T-cell (primary cell): ENCODE measurements at regions not wholly inside any gene's neighbourhood (a gene's known extent, or its start where the extent isn't known, plus 50 kb on each side); places are given as distances from the start of the nearest gene placed in this dataset.

Experiments
- ATAC-seq, 4 experiments: fragments of 200-7000 bp in 3 of 4; fragments of 150-1000 bp in 1 of 4; cut with Tn5 transposase; replicated peaks in 1 of 4; 1 replicate in 3 of 4; 2 replicates in 1 of 4; pipeline ENCODE4 v1.10.0; 2021; ENCODE audit warnings: moderate library complexity in 3 of 4, mild to moderate bottlenecking in 2 of 4, moderate number of reproducible peaks in 1 of 4
- CTCF ChIA-PET, 2 donors: fragments of 300-600 bp; sonication (Branson Sonifier 250); formaldehyde crosslinking; loops; one replicate each; lab custom pipeline; 2022; ENCODE audit warnings: antibody characterized with exemption in 2 of 2; lab: Charles Lee
- POLR2A ChIA-PET, 2 donors: fragments of 300-600 bp; sonication (Branson Sonifier 250); formaldehyde crosslinking; loops; one replicate each; lab custom pipeline; 2022; ENCODE audit warnings: antibody characterized with exemption in 2 of 2; lab: Charles Lee
- DNase-seq, 35 experiments: peaks; one replicate each; pipeline versions ENCODE4 v3.0.0 to v3.0.0-alpha.2; 2013 to 2023
- H3K27ac ChIP-seq: one replicate; pipeline ENCODE4 v1.5.1; 2013; ENCODE audit warnings: low read length
- H3K27me3 ChIP-seq, 2 experiments: replicated peaks in 1 of 2; 1 replicate in 1 of 2; 2 replicates in 1 of 2; pipeline versions ENCODE4 v1.6.1 to v1.7.0; 2013; ENCODE audit warnings: low read length in 1 of 2, mixed read lengths in 1 of 2; ENCODE audit not compliant: control insufficient read depth in 2 of 2, insufficient read depth in 2 of 2; ENCODE audit errors: extremely low read depth in 1 of 2
- H3K36me3 ChIP-seq, 2 donors: 1 replicate in 1 of 2; 2 replicates in 1 of 2; pipeline versions ENCODE4 v1.6.1 to v1.7.0; 2013; ENCODE audit warnings: low read length in 1 of 2; ENCODE audit not compliant: control insufficient read depth in 2 of 2, insufficient read depth in 1 of 2; ENCODE audit errors: extremely low read depth in 1 of 2
- H3K4me1 ChIP-seq, 2 experiments: 1 replicate in 1 of 2; 2 replicates in 1 of 2; pipeline versions ENCODE4 v1.6.1 to v1.7.0; 2013; ENCODE audit warnings: low read length in 2 of 2, mixed read lengths in 1 of 2; ENCODE audit not compliant: insufficient read depth in 2 of 2, control insufficient read depth in 1 of 2; ENCODE audit errors: extremely low read depth in 1 of 2
- H3K4me3 ChIP-seq, 2 donors: 1 replicate in 1 of 2; 2 replicates in 1 of 2; pipeline versions ENCODE4 v1.5.1 to v1.7.0; 2013; ENCODE audit warnings: mild to moderate bottlenecking in 2 of 2, low read length in 1 of 2, moderate library complexity in 1 of 2; ENCODE audit not compliant: control insufficient read depth in 1 of 2; ENCODE audit errors: extremely low read depth in 1 of 2
- H3K9me3 ChIP-seq: 2 replicates; pipeline ENCODE4 v1.7.0; 2013
- H3K27ac Mint-ChIP-seq, 2 donors: one replicate each; pipeline ENCODE4 v1.8.0; 2020 to 2021; ENCODE audit warnings: mild to moderate bottlenecking in 2 of 2, mixed read lengths in 2 of 2
- H3K27me3 Mint-ChIP-seq, 2 donors: one replicate each; pipeline ENCODE4 v1.8.0; 2021 to 2022; ENCODE audit warnings: mixed read lengths in 2 of 2
- H3K36me3 Mint-ChIP-seq: one replicate; pipeline ENCODE4 v1.8.0; 2021; ENCODE audit warnings: mixed read lengths
- H3K4me1 Mint-ChIP-seq, 3 donors: one replicate each; pipeline ENCODE4 v1.8.0; 2020 to 2022; ENCODE audit warnings: mixed read lengths in 3 of 3, mild to moderate bottlenecking in 1 of 3
- H3K4me3 Mint-ChIP-seq, 3 donors: one replicate each; pipeline ENCODE4 v1.8.0; 2020 to 2022; ENCODE audit warnings: mild to moderate bottlenecking in 3 of 3, mixed read lengths in 3 of 3, moderate library complexity in 3 of 3
- H3K9me3 Mint-ChIP-seq, 3 donors: one replicate each; pipeline ENCODE4 v1.8.0; 2020 to 2022; ENCODE audit warnings: mixed read lengths in 3 of 3
- WGBS: methylation state at CpG from one replicate; pipeline ENCODE4 v1.1.5; 2013; ENCODE audit warnings: missing lambda C conversion rate; ENCODE audit not compliant: insufficient coverage; 5-methylcytosine and 5-hydroxymethylcytosine counted together

GRCh38 chr11:131025421-131026125 lies 109.3 kb upstream of the SNX19 start:
- ChIA-PET CTCF (no interaction called here), POLR2A (interaction anchor here in 1 of 2 donors (0.5 kb wide), 1 partner anchor 198 kb away, joined by 6 read pairs; no protein-coding TSS in a partner anchor)
- Histone ChIP-seq H3K27me3 (no peaks in the 10 kb centered on the region), H3K4me1 (no peaks in the 10 kb centered on the region), H3K4me3 (no peak overlapping the region), H3K9me3 (no peaks in the 10 kb centered on the region), H3K36me3 (no peaks in the 10 kb centered on the region), H3K27ac (no peak overlapping the region)
- peaks cover 0 to 3% of the 10 kb centered on the region in 2 donors for H3K27me3 Mint-ChIP-seq
- no peaks in the 10 kb centered on the region for H3K4me1 Mint-ChIP-seq
- peaks cover 0 to 3% (median 0%) of the 10 kb centered on the region in 3 donors for H3K9me3 Mint-ChIP-seq
- no peak for DNase-seq
- 69% methylated on average over 5 of the region's 7 CpGs for WGBS
- no peak overlapping the region for H3K4me3 Mint-ChIP-seq
- no peak overlapping the region for H3K27ac Mint-ChIP-seq
- no peak for ATAC-seq
- H3K36me3 Mint-ChIP-seq, result no peaks in the 10 kb centered on the region

- Histone ChIP-seq H3K9me3 (no peaks in the 10 kb centered on the region), H3K27me3 (no peaks in the 10 kb centered on the region), H3K27ac (no peak overlapping the region), H3K4me1 (no peaks in the 10 kb centered on the region), H3K4me3 (no peak overlapping the region), H3K36me3 (no peaks in the 10 kb centered on the region)
- 92% methylated on average over 2 of the region's 2 CpGs for WGBS
- H3K36me3 Mint-ChIP-seq, result no peaks in the 10 kb centered on the region
- peaks cover 0 to 6% (median 0%) of the 10 kb centered on the region in 3 donors for H3K9me3 Mint-ChIP-seq
- H3K4me3 Mint-ChIP-seq, result no peak overlapping the region
- ChIA-PET CTCF (no interaction called here), POLR2A (no interaction called here)
- DNase-seq (no peak), ATAC-seq (no peak)
- peaks cover 0 to 3% of the 10 kb centered on the region in 2 donors for H3K27me3 Mint-ChIP-seq
- no peaks in the 10 kb centered on the region for H3K4me1 Mint-ChIP-seq
- no peak overlapping the region for H3K27ac Mint-ChIP-seq
Measured at GRCh38 chr11:131027491-131027890, 111.2 kb upstream of the SNX19 start.

- ATAC-seq, result no peak
- Mint-ChIP-seq H3K27me3 (peaks cover 0 to 9% of the 10 kb centered on the region in 2 donors), H3K9me3 (peaks cover 0 to 10% (median 4%) of the 10 kb centered on the region in 3 donors), H3K36me3 (no peaks in the 10 kb centered on the region), H3K4me1 (no peaks in the 10 kb centered on the region), H3K27ac (no peak overlapping the region), H3K4me3 (no peak overlapping the region)
- Histone ChIP-seq H3K27me3 (no peaks in the 10 kb centered on the region), H3K36me3 (no peaks in the 10 kb centered on the region), H3K27ac (no peak overlapping the region), H3K4me3 (no peak overlapping the region), H3K4me1 (no peaks in the 10 kb centered on the region), H3K9me3 (no peaks in the 10 kb centered on the region)
- WGBS, result 71% methylated on average over 5 of the region's 5 CpGs
- POLR2A ChIA-PET, result no interaction called here
- CTCF ChIA-PET, result no interaction called here
- no peak for DNase-seq
Measured at GRCh38 chr11:131033151-131033651, 116.9 kb upstream of the SNX19 start.

- no peak overlapping the region for H3K4me3 Mint-ChIP-seq
- H3K36me3 ChIP-seq, result no peaks in the 10 kb centered on the region
- H3K27ac Mint-ChIP-seq, result no peak overlapping the region
- H3K9me3 ChIP-seq, result no peaks in the 10 kb centered on the region
- peaks cover 0 to 18% of the 10 kb centered on the region in 2 donors for H3K27me3 Mint-ChIP-seq
- no peaks in the 10 kb centered on the region for H3K4me1 Mint-ChIP-seq
- H3K27ac ChIP-seq, result no peak overlapping the region
- H3K36me3 Mint-ChIP-seq, result no peaks in the 10 kb centered on the region
- ChIA-PET CTCF (no interaction called here), POLR2A (no interaction called here)
- DNase-seq (no peak), ATAC-seq (no peak)
- no peaks in the 10 kb centered on the region for H3K4me1 ChIP-seq
- H3K4me3 ChIP-seq, result no peak overlapping the region
- no peaks in the 10 kb centered on the region for H3K27me3 ChIP-seq
- peaks cover 0 to 16% (median 4%) of the 10 kb centered on the region in 3 donors for H3K9me3 Mint-ChIP-seq
- 83% methylated on average over 4 of the region's 5 CpGs for WGBS
Measured at GRCh38 chr11:131036514-131036913, 120.2 kb upstream of the SNX19 start.

- H3K36me3 Mint-ChIP-seq, result no peaks in the 10 kb centered on the region
- H3K4me1 Mint-ChIP-seq, result no peaks in the 10 kb centered on the region
- CTCF ChIA-PET, result no interaction called here
- Histone ChIP-seq H3K4me3 (no peak overlapping the region), H3K27me3 (no peaks in the 10 kb centered on the region), H3K4me1 (no peaks in the 10 kb centered on the region), H3K9me3 (no peaks in the 10 kb centered on the region), H3K36me3 (no peaks in the 10 kb centered on the region), H3K27ac (no peak overlapping the region)
- WGBS, result 44% methylated on average over 3 of the region's 7 CpGs
- H3K9me3 Mint-ChIP-seq, result peaks cover 0 to 11% (median 4%) of the 10 kb centered on the region in 3 donors
- H3K27ac Mint-ChIP-seq, result no peak overlapping the region
- POLR2A ChIA-PET, result no interaction called here
- no peak for DNase-seq
- H3K4me3 Mint-ChIP-seq, result no peak overlapping the region
- H3K27me3 Mint-ChIP-seq, result peaks cover 0 to 18% of the 10 kb centered on the region in 2 donors
- no peak for ATAC-seq
Measured at GRCh38 chr11:131037873-131038272, 121.6 kb upstream of the SNX19 start.

- POLR2A ChIA-PET, result no interaction called here
- H3K4me3 Mint-ChIP-seq, result no peak overlapping the region
- no peak overlapping the region for H3K27ac Mint-ChIP-seq
- CTCF ChIA-PET, result no interaction called here
- Histone ChIP-seq H3K27me3 (no peaks in the 10 kb centered on the region), H3K4me3 (no peak overlapping the region), H3K36me3 (no peaks in the 10 kb centered on the region), H3K9me3 (no peaks in the 10 kb centered on the region), H3K27ac (no peak overlapping the region), H3K4me1 (no peaks in the 10 kb centered on the region)
- ATAC-seq, result no peak
- H3K9me3 Mint-ChIP-seq, result peaks cover 0 to 11% (median 4%) of the 10 kb centered on the region in 3 donors
- peaks cover 0 to 18% of the 10 kb centered on the region in 2 donors for H3K27me3 Mint-ChIP-seq
- H3K4me1 Mint-ChIP-seq, result no peaks in the 10 kb centered on the region
- H3K36me3 Mint-ChIP-seq, result no peaks in the 10 kb centered on the region
- DNase-seq, result no peak
- 61% methylated on average over 3 of the region's 5 CpGs for WGBS
Measured at GRCh38 chr11:131038597-131038996, 122.3 kb upstream of the SNX19 start.
